Heart left ventricle (tissue), 16 donors: ENCODE measurements at regions not wholly inside any gene's neighbourhood (a gene's known extent, or its start where the extent isn't known, plus 50 kb on each side); places are given as distances from the start of the nearest gene placed in this dataset.

ENCODE experiments used
- ATAC-seq, 4 donors: fragments of 200-7000 bp; cut with Tn5 transposase; one replicate each; pipeline ENCODE4 v1.9.1; 2020 to 2022; ENCODE audit warnings: moderate library complexity in 4 of 4, mild to moderate bottlenecking in 3 of 4, moderate number of reproducible peaks in 1 of 4
- DNase-seq, 5 donors: peaks; one replicate each; pipeline ENCODE4 v3.0.0-alpha.2; 2020
- H3K27ac ChIP-seq, 12 donors: fragments of 200-600 bp; sonication (generic) in 4 of 12; one replicate each; pipeline versions ENCODE4 v1.5.0 to v1.8.0; 2016 to 2022; ENCODE audit warnings: mild to moderate bottlenecking in 2 of 12
- H3K27me3 ChIP-seq, 9 donors: fragments of 200-600 bp; sonication (generic) in 2 of 9; one replicate each; pipeline versions ENCODE4 v1.5.1 to v1.8.0; 2016 to 2022; ENCODE audit warnings: mild to moderate bottlenecking in 3 of 9
- H3K36me3 ChIP-seq, 9 donors: fragments of 200-600 bp; sonication (generic) in 2 of 9; one replicate each; pipeline versions ENCODE4 v1.5.0 to v1.8.0; 2018 to 2022; ENCODE audit warnings: mild to moderate bottlenecking in 2 of 9
- H3K4me1 ChIP-seq, 12 donors: fragments of 200-600 bp; sonication (generic) in 4 of 12; one replicate each; pipeline versions ENCODE4 v1.5.0 to v1.8.0; 2016 to 2022; ENCODE audit warnings: mild to moderate bottlenecking in 3 of 12
- H3K4me3 ChIP-seq, 12 donors: fragments of 200-600 bp; sonication (generic) in 4 of 12; one replicate each; pipeline versions ENCODE4 v1.5.0 to v1.8.0; 2017 to 2022; ENCODE audit warnings: mild to moderate bottlenecking in 9 of 12, moderate library complexity in 4 of 12
- H3K9me3 ChIP-seq, 12 donors: fragments of 200-600 bp; sonication (generic) in 4 of 12; one replicate each; pipeline versions ENCODE4 v1.5.0 to v1.8.0; 2016 to 2022; ENCODE audit warnings: mild to moderate bottlenecking in 1 of 12
- POLR2A ChIP-seq, 2 donors: fragments of 450-650 bp; IDR thresholded peaks; one replicate each; pipeline ENCODE4 v1.6.1; 2017; ENCODE audit warnings: antibody characterized with exemption in 2 of 2, mild to moderate bottlenecking in 2 of 2, moderate library complexity in 2 of 2
- WGBS, 4 donors: extraction: QIAGEN DNeasy Blood & Tissue Kit in 2 of 4; methylation state at CpG; one replicate each; pipeline versions ENCODE4 v1.1.5 to v1.1.7; 2013 to 2018; 5-methylcytosine and 5-hydroxymethylcytosine counted together
- intact Hi-C, 10 donors: fragments of 100-400 bp; cut with DNase I; formaldehyde crosslinking; loops; one replicate each; pipeline versions ENCODE4 v1.11.1 to v1.14.2; 2022
- TF ChIP-seq, protein P1 (sequence below), 12 donors: fragments of 200-600 bp; sonication (generic) in 4 of 12; IDR thresholded peaks; one replicate each; pipeline versions ENCODE4 v1.5.0 to v1.8.0; 2018 to 2022; ENCODE audit warnings: antibody characterized with exemption in 12 of 12, mild to moderate bottlenecking in 5 of 12
- donor health status: ischemic (EF 13 %, LVEDD 7.1; RV severe dilation, severe dysfunction).
- donor health status: healthy with polysubstance abuse.
- donor health status: DM: no; HTN: yes; CAD: no.
- donor health status: DM: no; HTN: no; CAD: no.
- donor health status: ischemic (EF 25% LVEDD 6.9; RV normal size, moderate dysfunction).
- donor health status: ischemic (EF 25% LVEDD 5.7; RV mildly dilated, moderate dysfunction).
- donor health status: healthy.
- donor health status: DM: yes; HTN: yes; CAD: no.
- donor health status: ischemic (EF 35%, LVEDD 5.7; RV mildly dilated, moderate dysfunction).
- donor health status: nonischemic (EF 11% LVEDD 7.7; RV severe dilation, severe dysfunction).
- donor health status: DM: yes; HTN: yes; CAD: no.
- donor health status: PGD.
- donor health status: ischemic (EF 29% LVEDD 5.4; RV normal size, mild dysfunction).
- donor health status: nonischemic (EF 23%, LVEDD 6.1; RV moderate dilation, normal function).

DNA sequence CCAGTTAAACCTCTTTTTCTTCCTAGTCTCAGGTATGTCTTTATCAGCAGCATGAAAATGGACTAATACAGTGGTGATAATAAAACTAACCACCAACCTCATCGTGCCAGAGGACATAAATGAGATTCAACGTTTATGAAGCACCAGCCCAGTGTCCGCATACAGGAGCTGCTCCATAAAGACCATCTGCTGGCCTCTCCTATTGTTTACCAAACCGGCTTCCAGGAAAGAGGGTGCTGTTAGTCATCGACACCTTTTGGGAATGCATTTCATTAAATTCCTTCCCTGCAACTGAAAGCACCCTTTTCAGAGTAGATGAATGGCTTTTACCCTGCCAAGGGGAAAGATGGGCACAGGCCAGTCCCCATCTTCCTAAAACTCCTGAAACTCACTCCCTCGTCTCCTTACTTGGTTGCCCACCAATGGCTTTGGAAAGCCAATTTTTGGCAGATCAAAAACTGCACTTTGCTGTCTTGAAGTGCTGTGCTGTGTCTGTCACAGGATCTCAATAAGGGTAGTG, 122.1 kb downstream of the AQP9 start:
- ATAC-seq (peak in 3 of 4 donors; percentile 38 to 46 (median 38)), DNase-seq (no peak)
- Histone ChIP-seq H3K27me3 (no peaks in the 10 kb centered on the region), H3K36me3 (no peaks in the 10 kb centered on the region), H3K4me3 (no peak overlapping the region), H3K9me3 (peaks cover 0 to 8% (median 0%) of the 10 kb centered on the region in 12 donors), H3K4me1 (peaks cover 0 to 22% (median 6%) of the 10 kb centered on the region in 12 donors), H3K27ac (peak overlapping the region; percentile 27 to 82 (median 70))
- 39 to 49% (median 43%) methylated on average over 6 of the region's 6 CpGs for WGBS, 4 donors
- no peak for TF ChIP-seq POLR2A (IDR thresholded peaks at IDR 0.05)
- TF ChIP-seq, protein P1, sequence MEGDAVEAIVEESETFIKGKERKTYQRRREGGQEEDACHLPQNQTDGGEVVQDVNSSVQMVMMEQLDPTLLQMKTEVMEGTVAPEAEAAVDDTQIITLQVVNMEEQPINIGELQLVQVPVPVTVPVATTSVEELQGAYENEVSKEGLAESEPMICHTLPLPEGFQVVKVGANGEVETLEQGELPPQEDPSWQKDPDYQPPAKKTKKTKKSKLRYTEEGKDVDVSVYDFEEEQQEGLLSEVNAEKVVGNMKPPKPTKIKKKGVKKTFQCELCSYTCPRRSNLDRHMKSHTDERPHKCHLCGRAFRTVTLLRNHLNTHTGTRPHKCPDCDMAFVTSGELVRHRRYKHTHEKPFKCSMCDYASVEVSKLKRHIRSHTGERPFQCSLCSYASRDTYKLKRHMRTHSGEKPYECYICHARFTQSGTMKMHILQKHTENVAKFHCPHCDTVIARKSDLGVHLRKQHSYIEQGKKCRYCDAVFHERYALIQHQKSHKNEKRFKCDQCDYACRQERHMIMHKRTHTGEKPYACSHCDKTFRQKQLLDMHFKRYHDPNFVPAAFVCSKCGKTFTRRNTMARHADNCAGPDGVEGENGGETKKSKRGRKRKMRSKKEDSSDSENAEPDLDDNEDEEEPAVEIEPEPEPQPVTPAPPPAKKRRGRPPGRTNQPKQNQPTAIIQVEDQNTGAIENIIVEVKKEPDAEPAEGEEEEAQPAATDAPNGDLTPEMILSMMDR (IDR thresholded peaks at IDR 0.05): no peak
- intact Hi-C loops: loop anchor here in 5 of 10 donors (10.0 kb wide), 6 partner anchors 265 to 515 kb away; partner anchors contain the start of genes ADAM10 (in 2 of the 5) and MINDY2 (in 1 of the 5)

GRCh38 chr15:58260725-58261267, 122.6 kb downstream of the AQP9 start:
- ATAC-seq: peak; percentile 84 to 90 (median 87)
- TF ChIP-seq POLR2A (IDR thresholded peaks at IDR 0.05): no peak
- TF ChIP-seq, protein P1 (IDR thresholded peaks at IDR 0.05): no peak
- peak in 3 of 5 donors; percentile 32 to 80 (median 74) for DNase-seq
- 45 to 67% (median 53%) methylated on average over 2 of the region's 2 CpGs for WGBS, 4 donors
- no peaks in the 10 kb centered on the region for H3K27me3 ChIP-seq
- intact Hi-C loops: loop anchor here in 5 of 10 donors (10.0 kb wide), 6 partner anchors 264 to 514 kb away; partner anchors contain the start of genes ADAM10 (in 2 of the 5) and MINDY2 (in 1 of the 5)
- H3K27ac ChIP-seq: peak overlapping the region; percentile 27 to 82 (median 70)
- no peak overlapping the region for H3K4me3 ChIP-seq
- peaks cover 0 to 22% (median 6%) of the 10 kb centered on the region in 12 donors for H3K4me1 ChIP-seq
- H3K9me3 ChIP-seq: peaks cover 0 to 2% (median 0%) of the 10 kb centered on the region in 12 donors
- H3K36me3 ChIP-seq: no peaks in the 10 kb centered on the region

- intact Hi-C loops: loop anchor here in 5 of 10 donors (10.0 kb wide), 6 partner anchors 263 to 513 kb away; partner anchors contain the start of genes ADAM10 (in 2 of the 5) and MINDY2 (in 1 of the 5)
These were observed 123.2 kb downstream of the AQP9 start for GRCh38 chr15:58261368-58261767.

More at GRCh38 chr15:58261368-58261767, 123.2 kb downstream of the AQP9 start:
- WGBS, 4 donors: 70 to 90% (median 83%) methylated on average over 4 to 5 of the region's 5 CpGs
- TF ChIP-seq POLR2A (IDR thresholded peaks at IDR 0.05): no peak
- TF ChIP-seq, protein P1 (IDR thresholded peaks at IDR 0.05): no peak
- no peaks in the 10 kb centered on the region for H3K27me3 ChIP-seq
- peak overlapping the region; percentile 27 to 82 (median 70) for H3K27ac ChIP-seq
- H3K4me3 ChIP-seq: no peak overlapping the region
- peaks cover 0 to 22% (median 6%) of the 10 kb centered on the region in 12 donors for H3K4me1 ChIP-seq
- no peaks in the 10 kb centered on the region for H3K9me3 ChIP-seq
- DNase-seq (no peak), ATAC-seq (no peak)
- H3K36me3 ChIP-seq: no peaks in the 10 kb centered on the region
